ENCODE measurements at regions not wholly inside any gene's neighbourhood (a gene's known extent, or its start where the extent isn't known, plus 50 kb on each side); places are given as distances from the start of the nearest gene placed in this dataset.

DNA sequence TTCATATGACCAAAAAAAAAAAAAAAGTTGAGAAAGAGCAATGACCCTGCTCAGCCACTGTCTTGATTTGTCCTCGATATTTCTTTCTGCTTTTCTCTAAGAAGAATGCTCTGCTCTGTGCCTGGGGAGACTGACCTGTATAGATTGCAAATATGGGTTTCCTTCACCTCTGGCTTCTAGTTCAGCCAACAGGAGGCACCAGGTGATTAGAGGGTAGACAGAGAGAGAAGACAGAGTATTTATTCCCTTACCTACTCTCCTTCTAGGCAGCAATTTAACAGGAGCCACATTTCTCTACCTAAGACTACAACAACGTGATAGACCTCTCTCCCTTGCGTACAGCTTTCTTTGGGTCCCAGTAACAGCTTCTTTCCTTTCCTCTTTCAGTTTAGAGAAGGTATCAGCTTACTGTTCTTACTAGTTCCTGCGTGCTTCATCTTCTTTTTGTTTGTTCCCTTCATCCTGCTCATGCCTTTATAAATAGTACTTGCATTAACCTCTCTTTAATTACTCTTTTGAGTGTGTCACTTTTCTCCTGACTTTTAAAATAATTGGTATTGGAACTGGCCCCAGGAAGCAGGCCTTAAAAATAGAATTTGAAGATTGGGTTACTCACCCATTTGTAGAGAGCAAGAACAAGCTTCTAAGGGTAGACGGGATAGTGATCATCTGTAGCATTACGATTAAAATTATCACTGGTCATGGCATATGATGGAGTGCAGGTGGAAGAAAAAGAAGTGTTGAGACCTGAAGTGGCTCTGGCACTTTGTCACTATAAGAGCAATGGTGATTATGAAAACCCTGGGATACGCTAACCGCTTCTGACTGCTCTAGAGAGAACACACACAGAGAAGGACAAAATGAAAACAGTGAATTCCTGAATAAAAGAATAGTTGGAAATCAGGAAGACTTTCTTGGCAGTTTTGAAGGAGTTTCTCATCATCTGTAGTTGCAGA is 161.2 kb upstream of the FSTL4 start:
- Histone ChIP-seq H4K20me1 (ENCODE audit: insufficient read depth, low read length) (no peaks in the 10 kb centered on the region), H3K36me3 (ENCODE audit: insufficient read depth, low read length) (no peaks in the 10 kb centered on the region), H3K79me2 (ENCODE audit: insufficient read depth, low read length) (no peaks in the 10 kb centered on the region), H3K4me1 (ENCODE audit: insufficient read depth, low read length) (no peaks in the 10 kb centered on the region), H3K4me3 (ENCODE audit: insufficient read depth, low read length) (no peak overlapping the region), H3K27ac (ENCODE audit: low read depth, low read length) (no peak overlapping the region), H2AFZ (ENCODE audit: low read length) (no peak overlapping the region), H3K27me3 (ENCODE audit: insufficient read depth, low read length) (peaks cover 2% of the 10 kb centered on the region), H3K9me3 (ENCODE audit: low read depth, low read length) (no peaks in the 10 kb centered on the region), H3K4me2 (ENCODE audit: insufficient read depth, low read length) (no peak overlapping the region)
- TF ChIP-seq, protein P1, sequence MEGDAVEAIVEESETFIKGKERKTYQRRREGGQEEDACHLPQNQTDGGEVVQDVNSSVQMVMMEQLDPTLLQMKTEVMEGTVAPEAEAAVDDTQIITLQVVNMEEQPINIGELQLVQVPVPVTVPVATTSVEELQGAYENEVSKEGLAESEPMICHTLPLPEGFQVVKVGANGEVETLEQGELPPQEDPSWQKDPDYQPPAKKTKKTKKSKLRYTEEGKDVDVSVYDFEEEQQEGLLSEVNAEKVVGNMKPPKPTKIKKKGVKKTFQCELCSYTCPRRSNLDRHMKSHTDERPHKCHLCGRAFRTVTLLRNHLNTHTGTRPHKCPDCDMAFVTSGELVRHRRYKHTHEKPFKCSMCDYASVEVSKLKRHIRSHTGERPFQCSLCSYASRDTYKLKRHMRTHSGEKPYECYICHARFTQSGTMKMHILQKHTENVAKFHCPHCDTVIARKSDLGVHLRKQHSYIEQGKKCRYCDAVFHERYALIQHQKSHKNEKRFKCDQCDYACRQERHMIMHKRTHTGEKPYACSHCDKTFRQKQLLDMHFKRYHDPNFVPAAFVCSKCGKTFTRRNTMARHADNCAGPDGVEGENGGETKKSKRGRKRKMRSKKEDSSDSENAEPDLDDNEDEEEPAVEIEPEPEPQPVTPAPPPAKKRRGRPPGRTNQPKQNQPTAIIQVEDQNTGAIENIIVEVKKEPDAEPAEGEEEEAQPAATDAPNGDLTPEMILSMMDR (IDR thresholded peaks at IDR 0.05; ENCODE audit: extremely low read depth, low read depth, low read length) = no peak
- no peak for DNase-seq (ENCODE audit: insufficient read length, low spot score, missing footprints)

DNA sequence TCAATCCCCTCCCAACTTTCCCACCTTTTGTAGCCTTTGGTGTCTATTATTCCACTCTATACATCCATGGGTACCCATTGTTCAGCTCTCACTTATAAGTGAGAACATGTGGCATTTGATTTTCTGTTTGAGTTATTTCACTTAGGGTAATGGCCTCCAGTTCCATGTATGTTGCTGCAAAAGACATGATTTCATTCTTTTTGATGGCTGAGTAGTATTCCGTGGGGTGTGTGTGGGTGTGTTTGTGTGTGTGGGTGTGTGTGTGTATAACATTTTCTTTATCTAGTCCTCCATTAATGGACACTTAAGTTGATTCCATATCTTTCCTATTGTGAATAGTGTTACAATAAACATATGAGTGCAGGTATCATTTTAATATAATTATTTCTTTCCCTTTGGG is 157.5 kb upstream of the FSTL4 start:
- no peak overlapping the region for H2AFZ ChIP-seq (ENCODE audit: low read length)
- no peak for DNase-seq (ENCODE audit: insufficient read length, low spot score, missing footprints)

DNA sequence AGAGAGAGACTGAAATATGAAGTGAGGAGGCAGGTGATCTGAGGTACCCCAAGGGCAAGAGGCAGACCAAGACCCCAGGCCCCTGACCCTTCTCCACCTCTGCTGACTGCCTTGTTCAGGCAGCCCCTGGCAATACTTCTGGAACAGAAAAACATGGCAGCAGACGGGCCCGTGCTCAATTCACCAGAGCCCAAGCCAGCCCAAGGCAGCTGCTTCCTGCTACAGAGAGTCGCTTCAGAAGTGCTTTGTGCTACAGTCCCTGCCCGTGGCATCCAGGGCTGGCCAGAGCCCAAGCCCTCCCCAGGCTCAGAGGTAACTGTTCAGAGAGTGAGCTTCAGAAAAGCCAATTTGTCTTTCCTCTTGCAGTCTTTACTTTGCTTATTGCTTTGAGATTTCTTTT is 151.4 kb upstream of the FSTL4 start:
- H3K9me3 ChIP-seq (ENCODE audit: low read depth, low read length) = no peaks in the 10 kb centered on the region

More for the DNA sequence above, 157.5 kb upstream of the FSTL4 start:
- Histone ChIP-seq H3K4me3 (ENCODE audit: insufficient read depth, low read length) (no peak overlapping the region), H3K9me3 (ENCODE audit: low read depth, low read length) (no peaks in the 10 kb centered on the region), H3K27me3 (ENCODE audit: insufficient read depth, low read length) (peaks cover 2% of the 10 kb centered on the region), H3K27ac (ENCODE audit: low read depth, low read length) (no peak overlapping the region), H4K20me1 (ENCODE audit: insufficient read depth, low read length) (no peaks in the 10 kb centered on the region), H3K4me2 (ENCODE audit: insufficient read depth, low read length) (no peak overlapping the region), H3K79me2 (ENCODE audit: insufficient read depth, low read length) (no peaks in the 10 kb centered on the region), H3K36me3 (ENCODE audit: insufficient read depth, low read length) (no peaks in the 10 kb centered on the region), H3K4me1 (ENCODE audit: insufficient read depth, low read length) (no peaks in the 10 kb centered on the region)
- TF ChIP-seq, protein P1 (IDR thresholded peaks at IDR 0.05; ENCODE audit: extremely low read depth, low read depth, low read length) = no peak

DNA sequence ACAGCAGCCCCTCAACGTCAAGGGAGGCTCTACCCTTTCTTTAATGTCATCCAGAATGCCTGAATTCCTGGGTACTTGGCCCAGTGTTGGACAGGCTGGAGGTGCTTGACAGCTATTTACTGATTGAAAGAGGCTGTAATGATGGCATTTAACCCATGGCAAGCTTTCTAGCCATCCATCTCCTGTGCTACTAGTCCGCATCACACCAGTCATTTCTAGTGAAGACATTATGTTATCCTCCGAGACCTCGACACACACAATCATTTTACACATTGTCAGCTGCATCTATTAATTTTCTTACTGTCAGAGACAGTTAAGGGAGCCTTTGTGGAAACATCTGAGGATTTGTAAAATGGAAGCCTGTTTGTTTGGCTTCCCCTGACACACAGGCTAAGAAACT is 149.3 kb upstream of the FSTL4 start:
- Histone ChIP-seq H4K20me1 (ENCODE audit: insufficient read depth, low read length) (no peaks in the 10 kb centered on the region), H3K4me2 (ENCODE audit: insufficient read depth, low read length) (no peak overlapping the region), H3K9me3 (ENCODE audit: low read depth, low read length) (no peaks in the 10 kb centered on the region), H3K36me3 (ENCODE audit: insufficient read depth, low read length) (no peaks in the 10 kb centered on the region), H2AFZ (ENCODE audit: low read length) (no peak overlapping the region), H3K27ac (ENCODE audit: low read depth, low read length) (no peak overlapping the region), H3K4me1 (ENCODE audit: insufficient read depth, low read length) (no peaks in the 10 kb centered on the region), H3K27me3 (ENCODE audit: insufficient read depth, low read length) (peaks cover 14% of the 10 kb centered on the region), H3K79me2 (ENCODE audit: insufficient read depth, low read length) (no peaks in the 10 kb centered on the region), H3K4me3 (ENCODE audit: insufficient read depth, low read length) (no peak overlapping the region)
- TF ChIP-seq, protein P1 (IDR thresholded peaks at IDR 0.05; ENCODE audit: extremely low read depth, low read depth, low read length) = no peak
- no peak for DNase-seq (ENCODE audit: insufficient read length, low spot score, missing footprints)

More for the DNA sequence above, 151.4 kb upstream of the FSTL4 start:
- peaks cover 3% of the 10 kb centered on the region for H3K27me3 ChIP-seq (ENCODE audit: insufficient read depth, low read length)
- H3K27ac ChIP-seq (ENCODE audit: low read depth, low read length) = no peak overlapping the region
- no peak overlapping the region for H2AFZ ChIP-seq (ENCODE audit: low read length)
- H3K79me2 ChIP-seq (ENCODE audit: insufficient read depth, low read length) = no peaks in the 10 kb centered on the region
- H3K4me1 ChIP-seq (ENCODE audit: insufficient read depth, low read length) = no peaks in the 10 kb centered on the region
- no peaks in the 10 kb centered on the region for H3K36me3 ChIP-seq (ENCODE audit: insufficient read depth, low read length)
- no peak overlapping the region for H3K4me3 ChIP-seq (ENCODE audit: insufficient read depth, low read length)
- no peak overlapping the region for H3K4me2 ChIP-seq (ENCODE audit: insufficient read depth, low read length)
- TF ChIP-seq, protein P1 (IDR thresholded peaks at IDR 0.05; ENCODE audit: extremely low read depth, low read depth, low read length) = no peak
- DNase-seq (ENCODE audit: insufficient read length, low spot score, missing footprints) = no peak
- no peaks in the 10 kb centered on the region for H4K20me1 ChIP-seq (ENCODE audit: insufficient read depth, low read length)
